Activated CD4-positive, alpha-beta T cell treated with anti-CD3 and anti-CD28 coated beads, Interleukin-2, Interleukin-6, amounts not matched to agents 100 ng/mL and 50 ng/mL, durations not matched to agents 16 hours and 8 hours (primary cell): ENCODE measurements at regions not wholly inside any gene's neighbourhood (a gene's known extent, or its start where the extent isn't known, plus 50 kb on each side); places are given as distances from the start of the nearest gene placed in this dataset.
"Not testable (repeated sequence)": the region's sequence is repeated elsewhere in the genome, so short reads cannot be mapped to it uniquely, and the experiment has no call there.

Experiments used
- DNase-seq: peaks from one replicate; pipeline ENCODE4 v3.0.0-alpha.2; 2020

DNA sequence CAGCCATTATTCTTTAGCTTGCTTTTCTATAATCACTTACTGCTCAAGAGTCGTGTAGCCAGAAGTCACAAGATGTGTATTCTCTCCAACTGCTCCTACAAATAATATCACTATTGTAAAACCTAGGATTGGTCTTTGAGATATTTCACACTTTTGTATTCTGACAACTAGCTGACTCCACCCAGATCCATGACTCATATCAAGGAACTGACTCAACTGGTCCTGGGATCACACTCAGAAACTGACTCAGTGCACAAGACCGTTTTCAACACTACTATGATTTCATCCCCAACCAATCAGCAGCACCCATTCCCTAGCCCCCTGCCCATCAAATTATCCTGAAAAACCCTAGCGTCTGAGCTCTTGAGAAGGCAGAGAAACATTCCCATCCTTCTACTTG, 56.5 kb upstream of the ORC5 start:
- DNase-seq: peak; percentile 36

DNA sequence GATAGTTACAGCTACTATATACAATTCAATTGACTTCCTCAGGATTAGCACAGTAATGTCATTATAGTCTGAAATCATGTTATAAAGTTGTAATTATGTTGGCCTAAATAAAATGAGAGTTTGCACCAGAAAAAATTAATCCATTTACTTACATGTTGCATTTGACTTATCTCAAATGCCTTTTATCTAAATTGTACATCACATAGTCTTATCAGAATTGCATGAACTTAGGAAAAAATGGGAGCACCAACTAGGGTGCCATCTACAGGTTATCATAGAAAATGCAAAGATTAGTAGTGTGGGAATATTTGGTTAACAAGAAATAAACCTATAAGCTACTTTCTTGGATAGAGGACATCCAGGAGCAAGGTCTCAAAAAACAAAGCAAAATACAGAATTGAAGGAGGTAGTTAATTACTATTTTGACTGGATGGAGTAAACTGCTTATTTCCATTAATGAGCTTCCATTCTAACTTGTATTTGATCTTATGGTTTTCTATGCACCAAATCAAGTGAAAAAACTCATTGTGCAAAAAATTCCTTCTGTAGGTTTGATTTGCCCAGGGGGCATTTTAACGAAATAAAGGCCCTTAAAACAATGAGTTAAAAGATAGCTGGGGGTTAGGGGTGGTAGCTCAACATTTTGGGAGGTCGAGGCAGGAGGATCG, 60.0 kb upstream of the ORC5 start:
- DNase-seq: peak; percentile 12

DNA sequence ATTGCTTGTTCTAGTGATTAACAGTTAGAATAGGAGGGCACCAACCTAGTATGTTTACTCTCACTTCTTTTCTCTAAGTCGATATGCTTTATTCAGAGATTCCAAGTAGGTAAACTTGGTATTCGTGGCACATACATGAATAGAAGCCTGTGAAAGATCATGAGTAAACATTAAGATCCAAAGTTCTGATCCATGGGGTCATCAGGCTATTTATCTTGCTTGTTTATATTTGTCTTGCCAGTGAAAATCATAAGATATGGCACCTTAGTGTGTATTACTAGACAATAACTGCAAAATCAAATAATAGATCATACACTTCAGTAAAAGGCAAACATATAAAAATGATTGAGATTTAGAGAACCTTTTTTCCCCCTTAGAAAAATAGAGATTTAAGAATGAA, 56.5 kb upstream of the LHFPL3 start:
- no peak for DNase-seq

DNA sequence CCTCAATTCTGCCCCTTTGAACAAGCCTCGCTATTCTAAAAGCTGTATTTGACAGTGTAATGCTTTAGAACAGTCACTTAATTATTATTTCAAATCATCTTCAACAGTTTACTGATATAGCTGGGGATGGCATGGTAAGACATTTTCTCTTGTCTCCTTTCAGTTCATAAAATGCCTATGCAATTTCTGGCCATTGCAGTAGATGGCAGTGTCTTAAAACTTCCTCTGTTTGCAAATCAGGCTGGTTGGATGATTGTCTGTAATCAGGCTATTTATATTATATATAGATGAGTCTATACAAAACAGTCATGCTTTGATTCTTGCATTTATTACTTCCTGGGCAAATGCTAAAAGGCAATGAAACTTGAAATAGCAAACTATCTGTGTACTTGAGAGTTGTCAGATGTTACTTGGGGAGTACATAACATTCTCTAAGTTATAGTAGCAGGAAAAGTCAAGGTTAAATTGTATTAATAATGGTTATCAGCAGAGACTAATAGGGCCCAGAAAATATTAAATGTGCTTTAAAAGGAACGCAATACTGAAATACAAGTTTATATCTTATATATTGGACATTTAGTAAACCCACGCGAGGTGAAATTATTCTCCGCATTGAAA, 55.5 kb upstream of the LHFPL3 start:
- DNase-seq: peak; percentile 25

DNA sequence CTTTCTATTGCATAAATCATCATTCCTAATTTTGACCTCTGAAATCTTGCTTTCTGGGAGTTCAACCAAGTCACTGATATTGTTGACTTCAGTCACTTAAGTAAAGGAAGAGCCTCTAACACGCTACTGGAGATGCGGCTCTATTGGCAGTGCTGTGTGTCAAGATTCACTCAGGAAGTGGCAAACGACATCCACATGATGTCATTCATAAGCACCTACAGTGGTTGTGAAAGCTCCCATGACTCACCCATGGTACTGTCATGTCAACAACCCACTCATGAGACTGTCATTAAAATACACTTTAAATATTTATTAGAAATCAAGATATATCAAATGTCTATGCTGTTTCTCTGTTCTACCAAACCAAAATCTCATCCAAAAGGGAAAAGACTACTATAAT, 52.5 kb upstream of the LHFPL3 start:
- DNase-seq: peak; percentile 29

DNA sequence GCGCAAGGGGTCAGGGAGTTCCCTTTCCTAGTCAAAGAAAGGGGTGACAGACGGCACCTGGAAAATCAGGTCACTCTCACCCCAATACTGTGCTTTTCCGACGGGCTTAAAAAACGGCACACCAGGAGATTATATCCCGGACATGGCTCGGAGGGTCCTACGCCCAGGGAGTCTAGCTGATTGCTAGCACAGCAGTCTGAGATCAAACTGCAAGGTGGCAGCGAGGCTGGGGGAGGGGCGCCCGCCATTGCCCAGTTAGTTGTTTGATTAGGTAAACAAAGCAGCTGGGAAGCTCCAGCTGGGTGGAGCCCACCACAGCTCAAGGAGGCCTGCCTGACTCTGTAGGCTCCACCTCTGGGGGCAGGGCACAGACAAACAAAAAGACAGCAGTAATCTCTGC, 51.7 kb upstream of the LHFPL3 start:
- not testable (repeated sequence) for DNase-seq
